ENCODE measurements at regions not wholly inside any gene's neighbourhood (a gene's known extent, or its start where the extent isn't known, plus 50 kb on each side); places are given as distances from the start of the nearest gene placed in this dataset.
"Not testable (repeated sequence)": the region's sequence is repeated elsewhere in the genome, so short reads cannot be mapped to it uniquely, and the experiment has no call there.

DNA sequence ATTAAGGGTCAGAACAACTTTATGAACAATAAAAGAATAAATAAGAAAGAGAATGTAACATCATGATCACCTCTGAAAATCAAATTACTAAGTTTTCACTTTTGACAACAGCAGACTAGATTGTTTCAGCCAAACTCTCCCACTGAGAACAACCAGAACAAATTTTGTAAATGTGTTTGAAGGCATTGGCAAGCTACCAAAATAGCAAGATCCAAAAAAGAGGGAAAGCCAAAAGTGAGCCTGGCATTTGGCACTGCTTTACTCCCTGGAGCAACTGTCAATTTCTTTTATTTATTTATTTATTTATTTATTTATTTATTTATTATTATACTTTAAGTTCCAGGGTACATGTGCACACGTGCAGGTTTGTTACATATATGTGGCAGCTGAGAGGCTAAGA lies 67.2 kb downstream of the CFAP44 start:
- no peaks in the 10 kb centered on the region for H3K36me3 ChIP-seq (ENCODE audit: control insufficient read depth in 2 of 2, extremely low read depth in 1 of 2, insufficient read depth in 2 of 2, low read length in 2 of 2)
- no peak for TF ChIP-seq POLR2A (IDR thresholded peaks at IDR 0.05; ENCODE audit: low read depth, low read length)
- TF ChIP-seq, protein P1, sequence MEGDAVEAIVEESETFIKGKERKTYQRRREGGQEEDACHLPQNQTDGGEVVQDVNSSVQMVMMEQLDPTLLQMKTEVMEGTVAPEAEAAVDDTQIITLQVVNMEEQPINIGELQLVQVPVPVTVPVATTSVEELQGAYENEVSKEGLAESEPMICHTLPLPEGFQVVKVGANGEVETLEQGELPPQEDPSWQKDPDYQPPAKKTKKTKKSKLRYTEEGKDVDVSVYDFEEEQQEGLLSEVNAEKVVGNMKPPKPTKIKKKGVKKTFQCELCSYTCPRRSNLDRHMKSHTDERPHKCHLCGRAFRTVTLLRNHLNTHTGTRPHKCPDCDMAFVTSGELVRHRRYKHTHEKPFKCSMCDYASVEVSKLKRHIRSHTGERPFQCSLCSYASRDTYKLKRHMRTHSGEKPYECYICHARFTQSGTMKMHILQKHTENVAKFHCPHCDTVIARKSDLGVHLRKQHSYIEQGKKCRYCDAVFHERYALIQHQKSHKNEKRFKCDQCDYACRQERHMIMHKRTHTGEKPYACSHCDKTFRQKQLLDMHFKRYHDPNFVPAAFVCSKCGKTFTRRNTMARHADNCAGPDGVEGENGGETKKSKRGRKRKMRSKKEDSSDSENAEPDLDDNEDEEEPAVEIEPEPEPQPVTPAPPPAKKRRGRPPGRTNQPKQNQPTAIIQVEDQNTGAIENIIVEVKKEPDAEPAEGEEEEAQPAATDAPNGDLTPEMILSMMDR (IDR thresholded peaks at IDR 0.05; ENCODE audit: extremely low read depth in 1 of 2, insufficient read depth in 1 of 2, low read depth in 1 of 2, low read length in 2 of 2) = no peak
- no peak for TF ChIP-seq FOS (IDR thresholded peaks at IDR 0.05; ENCODE audit: borderline replicate concordance, insufficient read depth, low read length)
- no peak for TF ChIP-seq MYC (IDR thresholded peaks at IDR 0.05; ENCODE audit: low read depth, low read length)
- no peak for TF ChIP-seq JUN (IDR thresholded peaks at IDR 0.05; ENCODE audit: borderline replicate concordance, insufficient read depth, insufficient read length, low read depth)
- TF ChIP-seq EZH2 (IDR thresholded peaks at IDR 0.05; ENCODE audit: borderline replicate concordance, low read depth, low read length, severe bottlenecking) = no peak
- TF ChIP-seq POLR2AphosphoS5 (IDR thresholded peaks at IDR 0.05; ENCODE audit: insufficient read depth, low read depth, low read length) = no peak
- TF ChIP-seq GATA2 (IDR thresholded peaks at IDR 0.05; ENCODE audit: insufficient read depth, insufficient read length, low read depth, low read length) = no peak
- TF ChIP-seq, protein P2, sequence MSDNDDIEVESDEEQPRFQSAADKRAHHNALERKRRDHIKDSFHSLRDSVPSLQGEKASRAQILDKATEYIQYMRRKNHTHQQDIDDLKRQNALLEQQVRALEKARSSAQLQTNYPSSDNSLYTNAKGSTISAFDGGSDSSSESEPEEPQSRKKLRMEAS (IDR thresholded peaks at IDR 0.05; ENCODE audit: insufficient read depth, insufficient read length) = no peak
- H4K20me1 ChIP-seq (replicated peaks; ENCODE audit: control insufficient read depth, extremely low read depth, insufficient read depth, low read length) = no peaks in the 10 kb centered on the region
- BruUV-seq (replicated peaks) = no TSS peak
- DNase-seq (ENCODE audit: low read depth, low spot score) = no peak
- no peaks in the 10 kb centered on the region for H3K27me3 ChIP-seq (ENCODE audit: control insufficient read depth in 2 of 2, insufficient read depth in 2 of 2, low read length in 2 of 2)
- H3K4me3 ChIP-seq (replicated peaks in 1 of 3; ENCODE audit: insufficient read depth in 1 of 3, low read depth in 1 of 3, low read length in 3 of 3) = no peak overlapping the region
- no peaks in the 10 kb centered on the region for H3K9me3 ChIP-seq (replicated peaks; ENCODE audit: control insufficient read depth, insufficient read depth, low read length)
- CTCF ChIA-PET = interaction anchor here (1.3 kb wide), 1 partner anchor 9 kb away, joined by 7 read pairs; no protein-coding TSS in a partner anchor
- no peaks in the 10 kb centered on the region for H3K79me2 ChIP-seq (ENCODE audit: control insufficient read depth, insufficient read depth, low read length)
- dilution Hi-C loops (cut with MboI; ENCODE audit: extremely low pct_ligation_motif_present, low sequenced_read_pairs) = no loop called here
- no peak overlapping the region for H2AFZ ChIP-seq (ENCODE audit: low read depth, low read length)
- POLR2A ChIA-PET = no interaction called here
- no peak overlapping the region for H3K4me2 ChIP-seq (ENCODE audit: insufficient read depth, low read length)
- no peaks in the 10 kb centered on the region for H3K9me1 ChIP-seq (replicated peaks; ENCODE audit: control insufficient read depth, extremely low read depth, insufficient read depth, low read length)
- H3K27ac ChIP-seq (ENCODE audit: insufficient read depth, low read depth, low read length) = no peak overlapping the region
- FAIRE-seq = no peak
- intact Hi-C loops (cut with micrococcal nuclease) = no loop called here
- H3K9ac ChIP-seq (replicated peaks; ENCODE audit: extremely low read depth, insufficient read depth, low read length) = no peak overlapping the region
- H3K4me1 ChIP-seq (ENCODE audit: control insufficient read depth, extremely low read depth, insufficient read depth, low read length) = no peaks in the 10 kb centered on the region

DNA sequence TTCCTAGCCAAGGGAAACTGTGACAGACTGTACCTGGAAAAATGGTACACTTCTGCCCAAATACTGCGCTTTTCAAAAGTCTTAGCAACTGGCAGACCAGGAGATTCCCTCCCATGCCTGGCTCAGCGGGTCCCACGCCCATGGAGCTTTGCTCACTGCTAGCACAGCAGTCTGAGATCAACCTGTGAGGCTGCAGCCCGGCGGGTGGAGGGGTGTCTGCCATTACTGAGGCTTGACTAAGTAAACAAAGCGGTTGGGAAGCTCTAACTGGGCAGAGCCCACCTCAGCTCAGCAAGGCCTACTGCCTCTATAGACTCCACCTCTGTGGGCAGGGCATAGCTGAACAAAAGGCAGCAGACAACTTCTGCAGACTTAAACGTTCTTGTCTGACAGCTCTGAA lies 74.5 kb downstream of the CFAP44 start:
- BruUV-seq (replicated peaks); dilution Hi-C loops (cut with MboI; ENCODE audit: extremely low pct_ligation_motif_present, low sequenced_read_pairs); H3K4me1 ChIP-seq (ENCODE audit: control insufficient read depth, extremely low read depth, insufficient read depth, low read length); FAIRE-seq; POLR2A ChIA-PET; H3K79me2 ChIP-seq (ENCODE audit: control insufficient read depth, insufficient read depth, low read length); H4K20me1 ChIP-seq (replicated peaks; ENCODE audit: control insufficient read depth, extremely low read depth, insufficient read depth, low read length); H3K9me3 ChIP-seq (replicated peaks; ENCODE audit: control insufficient read depth, insufficient read depth, low read length); H3K36me3 ChIP-seq (ENCODE audit: control insufficient read depth in 2 of 2, extremely low read depth in 1 of 2, insufficient read depth in 2 of 2, low read length in 2 of 2); H3K27ac ChIP-seq (ENCODE audit: insufficient read depth, low read depth, low read length); H2AFZ ChIP-seq (ENCODE audit: low read depth, low read length); H3K9ac ChIP-seq (replicated peaks; ENCODE audit: extremely low read depth, insufficient read depth, low read length); intact Hi-C loops (cut with micrococcal nuclease); H3K27me3 ChIP-seq (ENCODE audit: control insufficient read depth in 2 of 2, insufficient read depth in 2 of 2, low read length in 2 of 2); H3K9me1 ChIP-seq (replicated peaks; ENCODE audit: control insufficient read depth, extremely low read depth, insufficient read depth, low read length); CTCF ChIA-PET; H3K4me3 ChIP-seq (replicated peaks in 1 of 3; ENCODE audit: insufficient read depth in 1 of 3, low read depth in 1 of 3, low read length in 3 of 3); DNase-seq (ENCODE audit: low read depth, low spot score); H3K4me2 ChIP-seq (ENCODE audit: insufficient read depth, low read length): not testable (repeated sequence)

GRCh38 chr3:113355340-113355739 lies 86.0 kb downstream of the CFAP44 start:
- H3K36me3 ChIP-seq (ENCODE audit: control insufficient read depth in 2 of 2, extremely low read depth in 1 of 2, insufficient read depth in 2 of 2, low read length in 2 of 2); intact Hi-C loops (cut with micrococcal nuclease); H3K4me2 ChIP-seq (ENCODE audit: insufficient read depth, low read length); H3K9me1 ChIP-seq (replicated peaks; ENCODE audit: control insufficient read depth, extremely low read depth, insufficient read depth, low read length); H2AFZ ChIP-seq (ENCODE audit: low read depth, low read length); H3K4me1 ChIP-seq (ENCODE audit: control insufficient read depth, extremely low read depth, insufficient read depth, low read length); FAIRE-seq; dilution Hi-C loops (cut with MboI; ENCODE audit: extremely low pct_ligation_motif_present, low sequenced_read_pairs); BruUV-seq (replicated peaks); H3K4me3 ChIP-seq (replicated peaks in 1 of 3; ENCODE audit: insufficient read depth in 1 of 3, low read depth in 1 of 3, low read length in 3 of 3); H3K9me3 ChIP-seq (replicated peaks; ENCODE audit: control insufficient read depth, insufficient read depth, low read length); H3K79me2 ChIP-seq (ENCODE audit: control insufficient read depth, insufficient read depth, low read length); DNase-seq (ENCODE audit: low read depth, low spot score); CTCF ChIA-PET; H3K9ac ChIP-seq (replicated peaks; ENCODE audit: extremely low read depth, insufficient read depth, low read length); H4K20me1 ChIP-seq (replicated peaks; ENCODE audit: control insufficient read depth, extremely low read depth, insufficient read depth, low read length); H3K27ac ChIP-seq (ENCODE audit: insufficient read depth, low read depth, low read length); POLR2A ChIA-PET; H3K27me3 ChIP-seq (ENCODE audit: control insufficient read depth in 2 of 2, insufficient read depth in 2 of 2, low read length in 2 of 2): not testable (repeated sequence)

All from endothelial cell of umbilical vein (primary cell).